GM18517 (cell line): ENCODE measurements at regions not wholly inside any gene's neighbourhood (a gene's known extent, or its start where the extent isn't known, plus 50 kb on each side); places are given as distances from the start of the nearest gene placed in this dataset.

Source experiments
- ATAC-seq: cut with Tn5 transposase; IDR thresholded peaks from one replicate; pipeline ENCODE4 v1.9.1; 2021; ENCODE audit warnings: mild to moderate bottlenecking, moderate library complexity; ENCODE audit not compliant: unreplicated experiment

GRCh38 chr10:3471927-3472286, 299.3 kb upstream of the PITRM1 start:
- ATAC-seq, result no peak

GRCh38 chr10:3471472-3471871, 298.9 kb upstream of the PITRM1 start:
- ATAC-seq, result no peak

GRCh38 chr10:3470191-3470590, 297.6 kb upstream of the PITRM1 start:
- no peak for ATAC-seq

- ATAC-seq, result no peak
These were observed 297.0 kb upstream of the PITRM1 start for GRCh38 chr10:3469639-3470020.

GRCh38 chr10:3468919-3469638, 296.5 kb upstream of the PITRM1 start:
- no peak for ATAC-seq

GRCh38 chr10:3467052-3467951, 294.7 kb upstream of the PITRM1 start:
- no peak for ATAC-seq

- no peak for ATAC-seq
These were observed 292.9 kb upstream of the PITRM1 start for GRCh38 chr10:3465406-3465891.

- ATAC-seq, result no peak
These were observed 292.3 kb upstream of the PITRM1 start for GRCh38 chr10:3464760-3465405.

- ATAC-seq, result no peak
These were observed 288.0 kb upstream of the PITRM1 start for GRCh38 chr10:3460420-3461128.

- no peak for ATAC-seq
These were observed 283.1 kb upstream of the PITRM1 start for GRCh38 chr10:3455385-3456334.

GRCh38 chr10:3452683-3453361, 280.2 kb upstream of the PITRM1 start:
- no peak for ATAC-seq

GRCh38 chr10:3452173-3452626, 279.6 kb upstream of the PITRM1 start:
- ATAC-seq, result no peak

GRCh38 chr10:3451516-3452172, 279.1 kb upstream of the PITRM1 start:
- no peak for ATAC-seq

GRCh38 chr10:3446221-3446620, 273.6 kb upstream of the PITRM1 start:
- no peak for ATAC-seq

GRCh38 chr10:3445648-3446047, 273.1 kb upstream of the PITRM1 start:
- no peak for ATAC-seq

- no peak for ATAC-seq
These were observed 269.9 kb upstream of the PITRM1 start for GRCh38 chr10:3442451-3442990.

GRCh38 chr10:3439183-3439582, 266.6 kb upstream of the PITRM1 start:
- no peak for ATAC-seq

- ATAC-seq, result no peak
These were observed 266.0 kb upstream of the PITRM1 start for GRCh38 chr10:3438606-3439005.
